ENCODE measurements at regions not wholly inside any gene's neighbourhood (a gene's known extent, or its start where the extent isn't known, plus 50 kb on each side); places are given as distances from the start of the nearest gene placed in this dataset.

- no peak for TF ChIP-seq ETS1 (IDR thresholded peaks at IDR 0.05)
- no peak for TF ChIP-seq ZNF114 (CRISPR knock-in tag; IDR thresholded peaks at IDR 0.05)
- TF ChIP-seq CREB1 (CRISPR knock-in tag; IDR thresholded peaks at IDR 0.05; ENCODE audit: low read depth): no peak
- no peak for TF ChIP-seq STAT1 (IDR thresholded peaks at IDR 0.05; ENCODE audit: unreplicated experiment)
Observed at GRCh38 chr21:15592957-15593356, 136.8 kb upstream of the USP25 start (continued).

GRCh38 chr21:15601390-15601789 is 128.4 kb upstream of the USP25 start:
- peaks cover 4% of the 10 kb centered on the region for H3K9me2 ChIP-seq (ENCODE audit: insufficient read depth)
- H3K9me3 Mint-ChIP-seq: no peaks in the 10 kb centered on the region; the same call in 2 of the 3 replicates
- DNase-seq (ENCODE audit: low spot score): no peak
- H3K27ac ChIP-seq (ENCODE audit: low read depth): no peak overlapping the region
- H4K20me1 ChIP-seq (replicated peaks; ENCODE audit: insufficient read depth): no peaks in the 10 kb centered on the region
- no peaks in the 10 kb centered on the region for H3K79me2 ChIP-seq (replicated peaks; ENCODE audit: insufficient read depth)
- H3F3A ChIP-seq (replicated peaks; ENCODE audit: low read depth): no peaks in the 10 kb centered on the region
- H3K27me3 Mint-ChIP-seq (ENCODE audit: insufficient read depth, low read depth, poor library complexity): no peaks in the 10 kb centered on the region
- H3K27ac Mint-ChIP-seq: no peak overlapping the region
- H3K4me1 Mint-ChIP-seq: peaks cover 10% of the 10 kb centered on the region; the same call in 2 of the 3 replicates
- H3K4me3 ChIP-seq: no peak overlapping the region
- ATAC-seq: no peak
- peaks cover 8% of the 10 kb centered on the region; the same call in 1 of the 2 replicates for H3K4me1 ChIP-seq (ENCODE audit: insufficient read depth)
- no peaks in the 10 kb centered on the region for H3K36me3 ChIP-seq (ENCODE audit: insufficient read depth)
- no peaks in the 10 kb centered on the region for H3K27me3 ChIP-seq (ENCODE audit: insufficient read depth)
- no peak overlapping the region for H3K4me2 ChIP-seq
- no peak overlapping the region for H2AFZ ChIP-seq
- H3K36me3 Mint-ChIP-seq (ENCODE audit: low read depth): no peaks in the 10 kb centered on the region
- no peak overlapping the region for H3K4me3 Mint-ChIP-seq
- TF ChIP-seq CREB1 (CRISPR knock-in tag; IDR thresholded peaks at IDR 0.05; ENCODE audit: low read depth) (no peak), ZNF114 (CRISPR knock-in tag; IDR thresholded peaks at IDR 0.05) (no peak), CTCF (conservative IDR thresholded peaks at IDR 0.05; ENCODE audit: low read depth in 2 of 2) (no peak), ETS1 (IDR thresholded peaks at IDR 0.05) (no peak), ZNF331 (CRISPR knock-in tag; IDR thresholded peaks at IDR 0.05; ENCODE audit: low read depth) (no peak), REST (IDR thresholded peaks at IDR 0.05; ENCODE audit: unreplicated experiment) (no peak), EZH2phosphoT487 (IDR thresholded peaks at IDR 0.05; ENCODE audit: unreplicated experiment) (no peak), JUNB (IDR thresholded peaks at IDR 0.05; ENCODE audit: unreplicated experiment) (no peak), STAT1 (IDR thresholded peaks at IDR 0.05; ENCODE audit: unreplicated experiment) (no peak), NANOG (IDR thresholded peaks at IDR 0.05; ENCODE audit: borderline replicate concordance) (no peak), EZH2 (IDR thresholded peaks at IDR 0.05; ENCODE audit: low read depth, unreplicated experiment) (no peak), POLR2AphosphoS5 (IDR thresholded peaks at IDR 0.05; ENCODE audit: low read depth) (no peak)

Measured in GM23338 (cell line).